B cell (primary cell): ENCODE measurements at regions not wholly inside any gene's neighbourhood (a gene's known extent, or its start where the extent isn't known, plus 50 kb on each side); places are given as distances from the start of the nearest gene placed in this dataset.

ENCODE experiments used
- CTCF ChIP-seq: fragments of 200-600 bp; IDR thresholded peaks from one replicate; pipeline ENCODE4 v1.8.0; 2022; ENCODE audit warnings: antibody characterized with exemption, mild to moderate bottlenecking
- EZH2 ChIP-seq: IDR thresholded peaks from 2 replicates; pipeline ENCODE4 v1.6.1; 2012; ENCODE audit warnings: borderline replicate concordance, low read depth, mild to moderate bottlenecking, moderate library complexity, low read length; ENCODE audit not compliant: insufficient read depth, poor library complexity, severe bottlenecking

GRCh38 chr2:173720306-173720705 lies 244.9 kb downstream of the SP3 start:
- no peak for TF ChIP-seq CTCF
- TF ChIP-seq EZH2, result no peak
